GM21381 (cell line): ENCODE measurements at regions not wholly inside any gene's neighbourhood (a gene's known extent, or its start where the extent isn't known, plus 50 kb on each side); places are given as distances from the start of the nearest gene placed in this dataset.

ENCODE experiments used
- ATAC-seq: cut with Tn5 transposase; IDR thresholded peaks from one replicate; pipeline ENCODE4 v1.9.1; 2021; ENCODE audit warnings: mild to moderate bottlenecking, moderate library complexity; ENCODE audit not compliant: unreplicated experiment

DNA sequence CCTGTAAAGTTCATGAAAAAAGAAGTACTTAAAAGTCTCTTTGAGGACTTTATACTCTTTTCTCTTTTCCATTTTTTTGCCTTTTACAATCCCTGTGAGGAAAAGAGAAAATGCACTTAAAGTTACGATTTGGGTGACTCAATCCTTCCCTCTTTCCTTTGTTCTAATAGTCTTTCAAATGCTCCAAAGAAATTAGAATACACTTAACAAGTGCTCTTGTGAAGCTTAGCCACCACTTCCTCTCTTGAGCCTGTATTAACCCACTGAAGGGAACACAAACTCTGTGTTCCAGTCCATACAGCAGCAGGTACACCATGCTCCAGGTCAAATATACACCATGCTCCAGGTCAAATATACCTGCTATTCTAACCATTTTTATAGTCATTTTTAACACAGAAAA lies 581.1 kb upstream of the MGAT4C start:
- ATAC-seq, result no peak

DNA sequence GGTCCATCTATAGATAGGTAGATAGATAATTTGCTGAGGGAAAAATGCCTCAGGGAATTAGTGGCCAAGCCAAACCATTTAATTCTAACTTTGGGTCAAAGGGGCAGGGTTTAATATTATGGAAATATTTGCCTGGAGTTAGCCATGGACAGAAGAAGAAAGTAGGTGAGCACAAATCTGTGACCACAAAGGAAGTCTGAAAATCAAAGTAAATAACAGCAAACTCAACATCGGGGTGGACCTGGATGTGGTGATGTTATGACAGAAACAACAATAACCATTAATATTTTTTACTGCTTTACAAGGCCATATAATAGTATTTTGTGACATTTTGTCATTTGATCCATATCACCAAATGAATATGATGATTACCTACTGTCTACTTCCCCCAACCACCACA lies 578.0 kb upstream of the MGAT4C start:
- ATAC-seq, result no peak

DNA sequence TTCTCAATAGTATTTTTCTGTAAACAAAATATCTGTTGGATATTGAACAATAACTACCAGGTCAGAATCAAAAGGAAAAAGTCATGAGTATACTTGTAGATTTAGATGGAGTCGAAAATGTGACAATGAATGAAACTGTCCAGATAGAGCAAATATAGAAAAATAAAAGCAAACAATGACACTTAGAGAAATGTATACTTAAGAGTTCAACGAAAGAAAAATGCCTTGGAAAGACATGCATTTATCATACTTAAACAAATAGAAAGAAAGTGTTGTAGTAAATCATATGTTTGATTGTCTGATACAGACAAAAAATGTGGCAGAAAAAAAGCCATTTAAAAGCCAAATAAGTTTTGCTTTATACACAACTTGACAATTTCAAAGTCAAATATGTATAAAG lies 571.2 kb upstream of the MGAT4C start:
- no peak for ATAC-seq

DNA sequence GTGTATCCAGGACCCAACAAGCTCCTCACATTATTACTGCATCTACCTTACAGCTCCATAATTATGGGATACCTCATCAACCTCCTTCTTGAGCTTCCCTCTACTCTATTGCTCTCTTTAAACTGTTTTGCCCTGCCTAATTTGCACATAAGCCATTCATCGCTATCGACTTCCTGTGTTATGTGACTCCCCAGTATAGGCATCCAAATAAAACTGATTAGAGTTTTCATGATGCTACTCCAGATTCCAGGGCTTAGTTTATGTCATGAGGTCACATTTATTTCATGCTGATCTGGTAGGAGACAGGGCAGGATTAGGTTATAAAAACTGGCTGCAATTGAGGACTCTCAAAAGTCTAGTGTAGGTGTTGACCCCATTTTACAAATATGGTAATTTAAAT lies 569.9 kb upstream of the MGAT4C start:
- no peak for ATAC-seq

DNA sequence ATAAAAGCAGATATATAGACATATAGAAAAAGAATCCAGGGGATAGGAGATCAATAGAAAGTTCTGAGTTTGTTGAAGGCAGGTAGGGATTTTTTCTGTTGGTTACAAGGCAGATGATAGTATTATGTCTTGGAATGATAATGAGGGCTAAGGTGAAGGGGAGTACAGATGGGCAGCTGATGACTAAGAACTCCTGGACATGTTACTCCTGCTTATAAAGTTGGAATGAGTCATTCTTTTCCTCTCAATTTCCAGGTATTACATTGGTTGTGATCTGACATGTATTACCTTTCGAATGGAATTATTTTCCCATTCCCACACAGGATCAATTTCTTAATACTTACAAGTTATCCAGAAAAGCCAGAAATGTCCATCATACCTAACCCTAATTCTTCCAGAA lies 545.2 kb upstream of the MGAT4C start:
- ATAC-seq, result no peak

DNA sequence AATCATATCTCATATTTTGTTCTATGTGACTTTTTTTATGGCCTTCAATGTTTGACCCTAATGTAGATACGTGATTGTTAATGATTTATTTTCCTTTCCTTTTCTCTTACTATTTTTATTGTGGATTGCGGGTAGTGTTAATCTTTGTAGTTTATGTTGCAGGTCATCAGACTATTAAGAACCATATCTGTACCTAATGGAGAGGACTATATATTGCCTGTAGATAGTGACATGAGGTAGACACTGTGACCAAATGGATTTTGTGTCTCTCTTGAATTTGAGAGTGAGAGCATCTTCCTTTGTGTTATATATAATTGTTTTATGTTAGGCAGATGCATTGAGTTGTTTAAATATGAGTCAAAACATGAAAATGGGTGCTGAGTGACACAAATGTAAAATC lies 543.4 kb upstream of the MGAT4C start:
- ATAC-seq, result no peak

DNA sequence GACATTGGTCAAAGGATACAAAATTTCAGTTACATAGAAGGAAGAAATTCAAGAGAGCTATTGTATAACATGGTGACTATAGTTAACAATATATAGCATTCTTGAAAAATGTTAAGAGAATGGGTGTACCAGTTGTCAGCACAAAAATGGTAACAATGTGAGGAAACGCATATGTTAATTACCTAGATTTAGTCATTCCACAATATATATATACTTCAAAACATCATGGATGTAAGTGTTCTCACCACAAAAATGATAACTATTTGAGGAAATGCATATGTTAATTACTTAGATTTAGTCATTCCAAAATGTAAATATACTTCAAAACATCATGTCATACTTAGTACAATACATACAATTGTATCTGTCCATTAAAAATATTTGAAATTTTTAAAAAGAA lies 540.4 kb upstream of the MGAT4C start:
- no peak for ATAC-seq

DNA sequence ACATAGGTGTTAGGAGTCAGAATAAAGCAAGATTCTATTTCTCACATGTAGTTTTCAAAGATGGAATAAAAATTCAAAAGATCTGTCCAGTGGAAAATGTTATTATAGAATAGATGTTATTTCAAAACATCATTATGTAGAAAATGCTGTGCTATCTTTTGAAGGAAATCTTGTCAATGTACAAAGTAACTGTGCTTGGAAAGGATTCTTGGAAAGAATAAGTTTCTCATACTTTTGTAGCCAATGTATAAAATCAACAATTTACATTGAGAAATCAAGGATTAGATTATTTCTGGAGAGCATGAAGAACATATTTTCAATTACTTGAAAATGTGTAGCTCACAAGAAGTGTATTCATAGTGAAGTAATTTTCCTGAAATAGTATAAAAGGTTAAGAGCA lies 532.5 kb upstream of the MGAT4C start:
- no peak for ATAC-seq

DNA sequence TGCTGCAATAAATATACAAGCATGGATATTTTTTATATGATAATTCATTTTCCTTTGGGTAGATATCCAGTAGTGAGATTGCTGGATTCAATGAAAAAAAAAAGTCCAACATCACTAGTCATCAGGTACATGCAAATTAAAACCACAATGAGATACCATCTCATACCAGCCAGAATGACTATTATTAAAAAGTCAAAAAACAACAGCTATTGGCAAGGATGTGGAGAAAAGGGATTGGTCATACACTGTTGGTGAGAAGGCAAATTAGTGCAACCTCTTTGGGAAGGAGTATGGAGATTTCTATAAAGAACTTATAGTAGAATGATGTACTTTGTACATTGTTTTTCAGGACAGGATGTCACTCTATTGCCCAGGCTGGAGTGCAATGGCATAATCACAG lies 531.2 kb upstream of the MGAT4C start:
- no peak for ATAC-seq

DNA sequence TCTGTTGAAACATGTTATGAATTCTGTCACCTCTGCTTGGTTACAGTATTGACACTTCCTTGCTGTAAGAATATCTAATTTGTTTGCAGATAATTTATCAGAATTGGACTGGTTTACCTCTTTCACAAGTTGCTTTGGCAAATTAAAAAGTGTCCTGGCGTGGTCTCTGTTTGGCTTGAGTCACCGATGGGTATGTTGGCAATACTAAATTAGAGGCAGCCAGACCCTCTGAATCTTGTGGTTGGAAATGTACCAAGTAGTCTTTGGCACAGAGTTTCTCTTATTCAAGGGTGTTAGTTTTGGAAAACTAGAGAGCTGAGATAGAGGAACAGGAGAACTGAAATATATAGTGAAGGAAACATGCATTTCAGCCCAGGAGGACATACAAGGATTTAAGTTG lies 521.1 kb upstream of the MGAT4C start:
- ATAC-seq, result no peak

DNA sequence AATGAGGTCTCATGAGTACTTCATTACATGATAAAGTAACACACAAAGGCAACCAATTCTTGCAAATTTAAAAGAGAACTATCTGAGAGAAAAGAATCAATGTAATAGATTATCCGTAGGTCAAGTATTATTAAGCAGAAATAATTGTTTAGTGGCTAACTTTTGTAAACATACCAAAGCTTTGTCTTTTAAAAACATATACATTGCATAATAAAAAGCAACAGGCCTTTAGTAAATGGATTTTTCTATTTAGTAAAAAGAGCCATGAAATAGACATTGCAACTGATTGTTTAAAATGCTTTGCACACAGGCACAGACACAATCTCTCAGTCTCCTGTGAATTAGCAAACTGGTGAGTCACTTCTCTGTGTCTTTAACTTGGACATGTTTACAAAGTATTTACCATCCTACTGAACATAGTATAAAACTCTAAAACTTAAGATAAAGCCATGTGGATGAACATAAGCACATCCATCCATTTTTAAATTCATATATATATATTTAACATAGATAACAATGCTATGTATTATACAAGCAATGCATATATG lies 518.7 kb upstream of the MGAT4C start:
- no peak for ATAC-seq

DNA sequence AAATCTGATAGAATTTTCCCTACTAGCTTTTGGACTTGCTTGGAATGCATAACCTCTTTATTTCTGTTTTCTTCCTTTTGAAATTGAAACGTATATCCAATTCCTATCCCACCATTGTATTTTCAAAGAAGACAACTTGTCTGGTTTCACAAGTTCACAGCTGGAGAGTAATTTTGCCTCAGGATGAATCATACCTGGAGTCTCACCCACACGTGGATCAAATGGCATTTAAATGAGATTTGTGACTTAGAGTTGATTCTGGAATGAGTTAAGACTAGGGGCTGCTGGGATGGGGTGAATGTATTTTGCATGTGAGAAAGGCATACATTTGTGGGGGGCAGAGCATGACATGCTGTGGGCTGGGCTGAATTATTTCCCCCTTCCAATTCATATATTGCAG lies 516.5 kb upstream of the MGAT4C start:
- no peak for ATAC-seq

DNA sequence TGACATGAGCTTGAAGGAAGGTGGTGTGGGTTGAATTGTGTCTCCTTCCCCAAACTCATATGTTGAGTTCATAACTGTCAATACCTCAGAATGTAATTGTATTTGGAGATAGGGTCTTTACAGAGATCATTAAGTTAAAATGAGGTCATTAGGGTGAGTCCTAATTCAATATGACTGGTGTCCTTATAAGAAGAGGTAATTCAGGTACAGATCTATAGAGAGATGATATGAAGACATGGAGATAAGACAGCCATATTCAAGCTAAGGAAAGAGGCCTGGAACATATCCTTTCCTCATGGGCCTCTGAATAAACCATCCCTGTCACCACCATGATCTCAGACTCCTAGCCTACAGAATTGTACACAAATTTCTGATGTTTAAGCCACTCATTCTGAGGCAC lies 514.7 kb upstream of the MGAT4C start:
- ATAC-seq, result no peak

DNA sequence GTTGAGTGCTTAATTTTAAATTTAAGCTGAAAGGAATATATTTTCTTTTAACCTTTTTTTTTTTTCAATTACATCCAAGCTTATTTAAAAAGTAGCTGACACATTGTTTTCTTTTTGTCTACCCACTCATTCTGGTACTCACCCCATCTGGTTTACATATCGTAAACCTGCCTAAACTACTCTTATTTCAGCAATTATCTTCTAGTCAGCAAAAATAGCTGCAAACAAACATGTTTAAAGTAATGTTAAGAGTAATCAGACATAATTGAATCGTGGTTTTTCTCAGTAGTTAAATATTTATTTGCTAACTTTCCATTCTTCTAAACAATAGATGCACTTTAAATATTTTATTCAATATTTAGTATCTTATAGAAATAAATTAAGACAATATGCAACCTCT lies 492.7 kb upstream of the MGAT4C start:
- ATAC-seq, result no peak

DNA sequence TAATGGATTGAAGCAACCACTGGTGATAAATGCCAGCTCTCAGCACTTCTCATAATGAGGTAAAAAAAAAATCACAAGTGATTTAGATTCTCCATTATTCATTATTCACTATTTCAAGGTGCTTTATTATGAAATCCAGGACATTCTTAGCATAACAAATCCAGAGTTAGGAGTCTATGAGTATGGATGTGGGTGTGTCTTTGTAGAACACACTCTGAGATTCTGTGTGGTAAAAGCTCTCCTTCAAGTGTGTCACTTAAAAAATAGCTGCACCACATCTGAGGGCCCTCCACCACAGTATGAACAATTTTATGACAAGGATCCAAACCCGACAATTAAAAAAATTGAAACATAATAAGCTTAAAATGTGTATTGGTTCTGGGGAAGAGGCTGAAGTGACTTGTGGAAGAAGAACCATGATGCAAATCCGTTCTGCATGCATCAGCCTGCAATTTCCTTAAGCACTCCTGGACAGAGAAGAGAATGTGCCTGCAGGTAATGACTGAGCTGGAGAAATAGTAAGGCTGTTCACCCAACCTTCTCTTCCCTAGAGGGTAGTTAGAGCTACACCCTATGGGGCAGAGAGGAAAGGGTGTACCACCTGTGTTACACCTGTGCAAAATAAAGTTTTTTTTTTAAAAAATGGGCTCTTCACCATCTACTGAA lies 488.5 kb upstream of the MGAT4C start:
- ATAC-seq, result no peak

DNA sequence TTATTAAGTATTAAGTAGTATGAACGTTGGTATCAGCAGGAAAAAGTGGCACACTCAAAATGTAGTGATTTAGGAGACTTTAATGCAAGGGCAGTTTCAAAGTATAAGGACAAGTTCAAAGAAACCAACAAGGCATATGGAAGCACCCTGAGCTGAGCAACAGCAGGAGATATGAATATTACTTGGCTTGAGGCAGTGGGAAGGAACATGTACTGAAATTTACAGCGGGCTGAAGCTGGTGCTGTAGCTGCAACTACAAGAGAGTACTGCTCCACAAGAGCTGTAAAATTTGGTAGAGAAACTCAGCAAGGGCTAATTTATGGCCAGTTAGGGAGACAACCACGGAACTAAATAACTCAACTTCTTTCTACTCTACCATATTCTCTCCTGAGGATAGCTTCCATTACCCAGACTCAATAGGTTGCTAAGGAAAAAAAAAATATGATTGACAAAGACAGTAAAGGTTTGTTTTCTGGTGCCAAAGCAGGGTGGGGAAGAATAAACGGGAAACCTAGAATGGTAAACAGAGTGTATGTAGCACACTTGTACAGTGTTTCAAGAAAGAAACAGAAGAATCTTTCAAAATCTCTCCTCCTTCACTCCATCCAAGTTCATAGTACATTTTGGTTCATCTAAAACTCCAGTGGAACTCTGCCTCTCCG lies 487.8 kb upstream of the MGAT4C start:
- no peak for ATAC-seq

DNA sequence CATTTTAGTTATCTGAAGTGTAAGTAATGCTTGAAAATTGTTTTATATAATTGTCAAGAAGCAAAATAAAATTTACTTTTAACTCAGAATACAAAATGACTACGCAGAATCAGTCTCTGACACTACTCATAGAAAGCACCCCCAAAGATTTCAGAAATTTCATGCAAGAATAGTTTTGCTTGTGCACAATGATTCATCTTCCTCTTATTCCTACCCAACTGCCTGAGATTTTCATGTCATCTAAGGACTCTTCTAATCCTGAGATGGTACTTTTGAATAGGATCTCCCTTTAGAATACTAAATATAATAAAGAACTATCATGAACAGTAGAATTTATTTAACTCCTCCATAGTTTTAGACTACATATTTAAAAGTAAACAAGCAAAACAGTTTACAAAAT lies 485.3 kb upstream of the MGAT4C start:
- no peak for ATAC-seq

DNA sequence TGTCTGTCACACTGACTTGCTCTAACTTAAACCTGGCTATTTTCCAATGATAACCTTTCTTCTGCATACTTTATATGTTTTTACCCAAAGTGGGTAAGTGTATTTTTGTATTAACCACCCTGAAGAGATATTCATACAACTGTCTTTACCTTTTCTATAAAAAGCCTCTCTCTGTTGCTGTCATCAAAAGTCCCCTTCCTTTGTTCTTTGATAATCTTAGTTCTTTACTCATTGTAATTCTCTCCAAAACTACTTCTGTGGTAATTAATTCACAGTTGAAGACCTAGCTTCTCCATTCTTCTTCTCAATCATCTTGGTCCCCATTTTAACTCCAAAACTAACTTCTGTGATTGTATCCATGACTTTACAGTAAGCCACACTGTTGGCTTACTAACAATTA lies 479.7 kb upstream of the MGAT4C start:
- no peak for ATAC-seq

DNA sequence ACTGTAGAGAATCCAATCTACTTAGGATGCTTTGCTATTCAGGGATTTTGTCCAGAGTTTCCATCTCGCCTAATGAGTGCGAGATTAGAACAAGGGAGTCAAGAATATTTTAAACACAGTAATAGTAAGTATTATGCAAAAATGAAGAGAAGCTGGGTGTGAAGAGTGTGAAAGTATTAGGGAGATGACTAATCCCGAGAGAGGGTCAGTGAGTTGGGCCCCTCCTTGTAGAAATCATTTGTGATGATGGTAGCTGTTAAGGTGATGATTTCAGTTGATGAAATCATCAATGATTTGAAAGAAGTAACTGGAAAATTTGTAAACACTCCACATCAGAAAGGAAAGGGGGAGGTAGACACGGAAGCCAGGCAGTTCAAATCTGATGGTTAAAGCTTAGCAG lies 478.9 kb upstream of the MGAT4C start:
- no peak for ATAC-seq

DNA sequence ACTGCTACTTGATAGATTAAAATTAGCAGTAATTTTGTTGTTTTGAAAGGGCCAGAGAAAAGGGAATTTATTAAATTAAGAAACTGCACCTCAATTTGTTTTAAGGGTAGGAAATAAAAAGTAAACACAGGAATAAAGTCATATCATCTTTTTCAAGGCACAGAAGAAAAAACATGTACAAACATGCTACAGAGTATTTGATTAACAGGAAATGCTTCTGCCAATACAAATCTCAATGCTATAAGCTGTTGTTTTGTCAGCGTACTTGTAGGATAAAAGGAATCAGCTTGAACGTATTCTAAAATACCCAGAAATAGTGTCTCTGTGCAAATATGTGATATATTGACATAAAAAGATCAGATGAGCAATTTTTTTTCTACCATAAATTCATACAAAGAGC lies 474.0 kb upstream of the MGAT4C start:
- ATAC-seq, result no peak

DNA sequence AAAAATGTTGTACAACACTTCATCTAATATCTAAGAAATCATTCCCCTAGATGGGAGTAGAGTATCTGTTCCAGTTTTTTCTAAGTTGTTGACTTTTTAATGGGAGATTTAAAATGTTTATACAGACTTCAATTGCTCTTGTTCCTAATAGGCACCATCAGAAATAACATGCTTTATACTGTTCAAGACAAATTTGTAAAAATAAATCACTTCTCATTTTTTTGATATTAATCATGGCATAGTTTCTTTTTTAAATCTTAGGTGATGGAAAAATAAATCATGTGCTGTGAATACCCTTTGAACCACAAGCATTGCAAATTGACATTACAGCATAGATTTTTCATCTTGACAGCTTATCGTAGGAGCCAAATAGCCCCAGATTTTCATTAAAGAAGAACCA lies 473.5 kb upstream of the MGAT4C start:
- no peak for ATAC-seq

DNA sequence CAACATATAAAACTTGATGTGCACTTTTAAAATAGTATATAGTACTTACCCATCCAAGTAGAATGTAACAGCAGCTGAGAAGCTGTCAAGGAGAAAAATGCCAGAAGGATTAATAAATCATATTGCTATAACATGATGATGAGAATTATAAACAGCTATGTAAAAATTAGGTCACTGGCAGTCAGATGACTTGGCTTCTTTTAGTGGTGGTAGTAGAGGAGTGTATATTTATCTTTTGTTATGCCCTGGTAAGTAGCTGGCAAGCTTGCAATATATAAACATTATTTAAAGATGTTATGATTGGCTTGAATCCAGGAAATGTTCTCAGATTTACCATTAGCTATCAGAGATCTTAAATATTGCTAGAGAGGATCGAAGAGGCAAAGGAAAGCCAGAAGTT lies 471.0 kb upstream of the MGAT4C start:
- ATAC-seq, result no peak

DNA sequence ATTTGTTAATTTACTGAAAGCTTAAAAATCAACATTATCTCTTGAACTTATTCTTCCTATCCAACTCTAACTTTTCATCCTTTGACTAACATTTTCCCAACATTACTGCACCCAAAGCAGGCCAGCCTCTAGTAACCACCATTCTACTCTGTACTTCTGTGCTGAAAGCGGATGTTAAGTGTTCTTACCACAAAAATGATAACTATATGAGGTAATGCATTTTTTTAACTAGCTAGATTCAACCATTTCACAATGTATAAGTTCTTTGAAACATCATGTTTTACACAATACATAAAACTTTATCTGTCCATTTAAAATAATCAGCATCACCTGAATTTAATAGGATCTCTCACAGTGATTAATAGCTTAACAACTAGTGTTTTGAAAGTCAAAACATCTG lies 468.5 kb upstream of the MGAT4C start:
- ATAC-seq, result no peak
